Colonic mucosa (tissue), 4 donors: ENCODE measurements at regions not wholly inside any gene's neighbourhood (a gene's known extent, or its start where the extent isn't known, plus 50 kb on each side); places are given as distances from the start of the nearest gene placed in this dataset.

Experiments
- DNase-seq: peaks from one replicate; pipeline ENCODE4 v3.0.0-alpha.2; 2020
- H3K27ac ChIP-seq: fragments of 200-600 bp; one replicate; pipeline ENCODE4 v1.8.0; 2021
- H3K27me3 ChIP-seq: fragments of 200-600 bp; one replicate; pipeline ENCODE4 v1.8.0; 2021
- H3K36me3 ChIP-seq: fragments of 200-600 bp; one replicate; pipeline ENCODE4 v1.8.0; 2021
- H3K4me1 ChIP-seq: fragments of 200-600 bp; one replicate; pipeline ENCODE4 v1.8.0; 2021; ENCODE audit warnings: mild to moderate bottlenecking
- H3K4me3 ChIP-seq: fragments of 200-600 bp; one replicate; pipeline ENCODE4 v1.8.0; 2021
- H3K9ac ChIP-seq, 2 donors: one replicate each; pipeline ENCODE4 v1.7.0; 2013; ENCODE audit warnings: control low read depth in 2 of 2, low read depth in 2 of 2, low read length in 2 of 2
- H3K9me3 ChIP-seq: fragments of 200-600 bp; one replicate; pipeline ENCODE4 v1.8.0; 2021
- CTCF ChIP-seq: fragments of 200-600 bp; IDR thresholded peaks from one replicate; pipeline ENCODE4 v1.8.0; 2022; ENCODE audit warnings: antibody characterized with exemption, mild to moderate bottlenecking
- intact Hi-C: fragments of 100-400 bp; cut with DNase I; formaldehyde crosslinking; loops from one replicate; pipeline ENCODE4 v1.14.1; 2022
- donor health status: healthy.
- donor health status: DM: no; HTN: no; CAD: no.
- donor health status: DM: no; HTN: no; CAD: no.

GRCh38 chr10:42995537-42995936, 81.3 kb upstream of the RET start:
- no peak overlapping the region for H3K27ac ChIP-seq
- TF ChIP-seq CTCF: no peak
- H3K4me3 ChIP-seq: no peak overlapping the region
- no peaks in the 10 kb centered on the region for H3K27me3 ChIP-seq
- H3K9me3 ChIP-seq: no peaks in the 10 kb centered on the region
- no peak for DNase-seq
- no peaks in the 10 kb centered on the region for H3K4me1 ChIP-seq
- intact Hi-C loops: no loop called here
- no peaks in the 10 kb centered on the region for H3K36me3 ChIP-seq
- H3K9ac ChIP-seq: no peak overlapping the region

DNA sequence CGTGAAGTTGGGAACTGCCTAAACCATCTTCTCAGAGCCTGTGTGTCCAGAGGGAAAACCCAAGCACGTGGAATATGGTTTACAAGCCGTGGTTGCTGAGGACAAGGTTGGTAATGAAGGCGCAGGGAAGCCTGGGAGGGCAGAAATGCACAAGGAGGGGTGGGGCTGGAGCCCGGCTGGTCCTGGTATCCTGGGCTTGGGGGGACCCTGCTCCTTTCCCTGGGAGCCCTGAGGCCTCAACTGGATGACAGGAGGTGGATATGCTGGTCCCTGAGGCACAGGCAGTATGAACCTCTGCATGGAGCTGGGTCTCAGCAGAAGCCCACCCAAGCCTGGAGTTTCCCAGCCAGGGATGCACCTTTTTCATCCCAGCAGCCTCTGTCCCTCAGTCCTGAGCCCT, 80.3 kb upstream of the RET start:
- Histone ChIP-seq H3K4me3 (no peak overlapping the region), H3K9ac (no peak overlapping the region), H3K9me3 (no peaks in the 10 kb centered on the region), H3K27me3 (no peaks in the 10 kb centered on the region), H3K36me3 (no peaks in the 10 kb centered on the region), H3K27ac (no peak overlapping the region), H3K4me1 (no peaks in the 10 kb centered on the region)
- no peak for TF ChIP-seq CTCF
- intact Hi-C loops: no loop called here
- peak; percentile 7 for DNase-seq

DNA sequence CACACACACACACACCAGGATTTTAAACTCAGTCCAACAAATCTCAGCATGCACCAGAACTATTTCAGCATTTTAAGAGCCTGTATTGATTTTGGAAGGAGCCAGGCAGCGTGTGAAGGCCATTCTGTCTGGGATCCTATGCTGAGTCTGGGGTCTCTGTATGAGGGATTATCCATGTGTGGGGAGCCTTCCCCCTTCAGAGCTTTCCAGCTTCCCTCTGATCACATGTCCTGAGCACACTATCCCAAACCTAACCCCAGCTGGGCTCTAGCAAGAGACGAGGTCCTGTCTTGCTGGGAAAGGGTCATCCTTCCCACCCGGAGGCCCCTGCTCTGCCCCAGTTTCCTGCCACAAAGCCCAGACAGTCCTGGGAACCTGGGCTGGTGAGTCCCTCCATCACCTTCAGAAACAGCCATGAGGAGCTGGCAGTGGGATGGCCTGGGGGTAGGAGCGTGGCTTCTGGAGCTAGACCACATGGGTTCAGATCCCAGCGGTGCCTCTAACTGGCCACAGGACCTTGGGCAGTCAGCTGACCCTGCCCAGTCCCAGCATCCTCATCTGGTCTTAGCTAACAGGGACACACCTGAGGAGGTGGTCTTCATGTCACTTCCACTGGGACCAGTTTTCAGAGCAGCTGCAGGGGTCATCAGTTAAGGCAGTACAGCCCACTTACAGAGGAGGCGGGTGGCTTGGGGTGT, 79.6 kb upstream of the RET start:
- Histone ChIP-seq H3K9me3 (no peaks in the 10 kb centered on the region), H3K4me3 (no peak overlapping the region), H3K27ac (no peak overlapping the region), H3K36me3 (no peaks in the 10 kb centered on the region), H3K9ac (no peak overlapping the region), H3K27me3 (no peaks in the 10 kb centered on the region), H3K4me1 (no peaks in the 10 kb centered on the region)
- TF ChIP-seq CTCF: no peak
- intact Hi-C loops: no loop called here
- no peak for DNase-seq

GRCh38 chr10:42997849-42998165, 79.1 kb upstream of the RET start:
- intact Hi-C loops: no loop called here
- Histone ChIP-seq H3K27me3 (no peaks in the 10 kb centered on the region), H3K4me1 (no peaks in the 10 kb centered on the region), H3K27ac (no peak overlapping the region), H3K36me3 (no peaks in the 10 kb centered on the region), H3K4me3 (no peak overlapping the region), H3K9ac (no peak overlapping the region), H3K9me3 (no peaks in the 10 kb centered on the region)
- DNase-seq: peak; percentile 8
- no peak for TF ChIP-seq CTCF

GRCh38 chr10:42998481-42999384, 78.1 kb upstream of the RET start:
- H3K4me3 ChIP-seq: no peak overlapping the region
- DNase-seq: peak; percentile 6
- no peaks in the 10 kb centered on the region for H3K27me3 ChIP-seq
- no peaks in the 10 kb centered on the region for H3K4me1 ChIP-seq
- H3K36me3 ChIP-seq: no peaks in the 10 kb centered on the region
- no peak for TF ChIP-seq CTCF
- intact Hi-C loops: no loop called here
- no peak overlapping the region for H3K9ac ChIP-seq
- no peaks in the 10 kb centered on the region for H3K9me3 ChIP-seq
- H3K27ac ChIP-seq: no peak overlapping the region
